Activated B cell treated with CpG ODN at 0.5 μM for 24 hours (primary cell): ENCODE measurements at regions not wholly inside any gene's neighbourhood (a gene's known extent, or its start where the extent isn't known, plus 50 kb on each side); places are given as distances from the start of the nearest gene placed in this dataset.

Source experiments
- ATAC-seq: fragments of 200-7000 bp; cut with Tn5 transposase; one replicate; pipeline ENCODE4 v1.10.0; 2021; ENCODE audit warnings: low read depth, mild to moderate bottlenecking, moderate library complexity
- CTCF ChIA-PET: fragments of 350-600 bp; sonication (Branson Sonifier 250); formaldehyde crosslinking; loops from one replicate; lab custom pipeline; 2021; ENCODE audit warnings: antibody characterized with exemption; lab: Charles Lee
- POLR2A ChIA-PET: fragments of 350-600 bp; sonication (Branson Sonifier 250); formaldehyde crosslinking; loops from one replicate; lab custom pipeline; 2021; ENCODE audit warnings: antibody characterized with exemption; lab: Charles Lee
- DNase-seq: peaks from one replicate; pipeline ENCODE4 v3.0.0; 2022
- H3K27ac Mint-ChIP-seq: one replicate; pipeline ENCODE4 v1.8.0; 2020; ENCODE audit warnings: mixed read lengths
- H3K27me3 Mint-ChIP-seq: one replicate; pipeline ENCODE4 v1.8.0; 2021; ENCODE audit warnings: mixed read lengths
- H3K36me3 Mint-ChIP-seq: one replicate; pipeline ENCODE4 v1.8.0; 2021; ENCODE audit warnings: low read depth, mixed read lengths
- H3K4me1 Mint-ChIP-seq: one replicate; pipeline ENCODE4 v1.8.0; 2021; ENCODE audit warnings: mixed read lengths
- H3K4me3 Mint-ChIP-seq: one replicate; pipeline ENCODE4 v1.8.0; 2020; ENCODE audit warnings: mild to moderate bottlenecking, mixed read lengths
- H3K9me3 Mint-ChIP-seq: one replicate; pipeline ENCODE4 v1.8.0; 2020; ENCODE audit warnings: mixed read lengths
- CTCF ChIP-seq: fragments of 200-600 bp; IDR thresholded peaks from one replicate; pipeline ENCODE4 v1.8.0; 2022; ENCODE audit warnings: antibody characterized with exemption, mild to moderate bottlenecking
- intact Hi-C: fragments of 100-400 bp; cut with micrococcal nuclease; formaldehyde crosslinking; loops from one replicate; pipeline ENCODE4 v1.15.1; 2024

- DNase-seq (no peak), ATAC-seq (no peak)
- Mint-ChIP-seq H3K4me3 (no peak overlapping the region), H3K27me3 (no peaks in the 10 kb centered on the region), H3K9me3 (no peaks in the 10 kb centered on the region), H3K4me1 (peaks cover 9% of the 10 kb centered on the region), H3K36me3 (no peaks in the 10 kb centered on the region), H3K27ac (no peak overlapping the region)
- CTCF ChIA-PET = no interaction called here
- intact Hi-C loops = no loop called here
- POLR2A ChIA-PET = interaction anchor here (0.6 kb wide), 1 partner anchor 197 kb away, joined by 3 read pairs; no protein-coding TSS in a partner anchor
- TF ChIP-seq CTCF = no peak
Observed at GRCh38 chr5:89601880-89602279, 718.9 kb upstream of the MEF2C start.

DNA sequence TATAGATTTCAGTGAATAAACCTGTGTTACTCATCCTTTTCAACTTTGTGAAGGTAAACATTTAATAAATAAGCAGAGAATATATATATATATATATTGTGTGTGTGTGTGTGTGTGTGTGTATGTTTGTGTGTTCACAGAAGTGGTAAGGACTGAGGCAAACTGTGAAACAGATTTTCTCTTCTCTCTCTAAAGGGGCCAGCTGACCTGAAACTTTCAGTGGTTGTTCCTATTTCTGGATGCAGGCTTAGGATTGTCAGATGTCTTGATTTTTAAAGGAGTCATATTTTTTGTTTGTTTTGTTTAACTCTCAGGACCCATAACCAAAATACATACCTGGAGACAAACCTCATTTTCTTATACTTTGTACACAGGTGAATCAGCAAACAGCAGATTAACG, 714.9 kb upstream of the MEF2C start:
- Mint-ChIP-seq H3K27ac (no peak overlapping the region), H3K4me3 (no peak overlapping the region), H3K27me3 (no peaks in the 10 kb centered on the region), H3K9me3 (no peaks in the 10 kb centered on the region), H3K36me3 (no peaks in the 10 kb centered on the region), H3K4me1 (peaks cover 21% of the 10 kb centered on the region)
- no peak for ATAC-seq
- ChIA-PET CTCF (no interaction called here), POLR2A (no interaction called here)
- no peak for DNase-seq
- intact Hi-C loops = no loop called here
- no peak for TF ChIP-seq CTCF

GRCh38 chr5:89596821-89597220, 713.8 kb upstream of the MEF2C start:
- H3K36me3 Mint-ChIP-seq = peaks cover 5% of the 10 kb centered on the region
- no peak overlapping the region for H3K4me3 Mint-ChIP-seq
- DNase-seq (no peak), ATAC-seq (no peak)
- peaks cover 21% of the 10 kb centered on the region for H3K4me1 Mint-ChIP-seq
- intact Hi-C loops = no loop called here
- no peak for TF ChIP-seq CTCF
- POLR2A ChIA-PET = no interaction called here
- CTCF ChIA-PET = no interaction called here
- H3K27ac Mint-ChIP-seq = no peak overlapping the region
- H3K9me3 Mint-ChIP-seq = peaks cover 2% of the 10 kb centered on the region
- H3K27me3 Mint-ChIP-seq = no peaks in the 10 kb centered on the region

- no peak overlapping the region for H3K27ac Mint-ChIP-seq
- peaks cover 21% of the 10 kb centered on the region for H3K4me1 Mint-ChIP-seq
- H3K9me3 Mint-ChIP-seq = peaks cover 6% of the 10 kb centered on the region
- intact Hi-C loops = no loop called here
- ChIA-PET CTCF (no interaction called here), POLR2A (no interaction called here)
- H3K36me3 Mint-ChIP-seq = peaks cover 5% of the 10 kb centered on the region
- DNase-seq (no peak), ATAC-seq (no peak)
- no peaks in the 10 kb centered on the region for H3K27me3 Mint-ChIP-seq
- H3K4me3 Mint-ChIP-seq = no peak overlapping the region
- TF ChIP-seq CTCF = no peak
Observed at GRCh38 chr5:89595056-89595455, 712.1 kb upstream of the MEF2C start.

DNA sequence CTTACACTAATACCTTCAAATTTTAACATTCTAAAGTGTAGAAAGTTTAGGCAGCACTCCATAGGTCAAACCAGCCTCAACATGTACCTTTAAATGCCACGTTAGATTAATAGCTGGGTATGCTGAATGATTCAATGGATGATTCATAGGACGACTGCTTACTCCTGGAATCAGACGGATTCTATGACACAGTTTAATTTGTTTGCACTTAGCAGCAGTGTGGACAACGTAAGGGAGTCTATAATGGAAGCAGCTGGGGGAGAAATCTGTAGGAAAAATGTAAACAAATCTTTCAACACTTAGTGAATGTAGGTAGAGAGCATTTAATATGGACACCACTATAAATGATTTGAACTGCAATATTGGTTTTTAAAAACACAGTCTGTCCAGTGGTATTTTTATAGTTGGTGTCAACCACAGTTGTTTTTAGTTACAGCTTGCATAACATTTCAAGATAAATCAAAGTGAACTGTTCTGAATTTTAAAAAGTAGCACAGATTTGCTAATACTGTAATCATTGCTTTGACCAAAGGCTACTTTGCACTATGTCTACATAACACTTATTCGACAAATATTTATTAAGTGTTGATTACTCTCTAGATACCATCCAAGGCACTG, 701.5 kb upstream of the MEF2C start:
- no peaks in the 10 kb centered on the region for H3K36me3 Mint-ChIP-seq
- peaks cover 10% of the 10 kb centered on the region for H3K4me1 Mint-ChIP-seq
- intact Hi-C loops = no loop called here
- no peaks in the 10 kb centered on the region for H3K27me3 Mint-ChIP-seq
- peaks cover 10% of the 10 kb centered on the region for H3K9me3 Mint-ChIP-seq
- H3K27ac Mint-ChIP-seq = no peak overlapping the region
- POLR2A ChIA-PET = interaction anchor here (0.6 kb wide), 1 partner anchor 541 kb away, joined by 3 read pairs; no protein-coding TSS in a partner anchor
- DNase-seq = no peak
- no peak overlapping the region for H3K4me3 Mint-ChIP-seq
- CTCF ChIA-PET = no interaction called here
- no peak for ATAC-seq
- no peak for TF ChIP-seq CTCF
